ENCODE measurements at regions not wholly inside any gene's neighbourhood (a gene's known extent, or its start where the extent isn't known, plus 50 kb on each side); places are given as distances from the start of the nearest gene placed in this dataset.
"Not testable (repeated sequence)": the region's sequence is repeated elsewhere in the genome, so short reads cannot be mapped to it uniquely, and the experiment has no call there.

DNA sequence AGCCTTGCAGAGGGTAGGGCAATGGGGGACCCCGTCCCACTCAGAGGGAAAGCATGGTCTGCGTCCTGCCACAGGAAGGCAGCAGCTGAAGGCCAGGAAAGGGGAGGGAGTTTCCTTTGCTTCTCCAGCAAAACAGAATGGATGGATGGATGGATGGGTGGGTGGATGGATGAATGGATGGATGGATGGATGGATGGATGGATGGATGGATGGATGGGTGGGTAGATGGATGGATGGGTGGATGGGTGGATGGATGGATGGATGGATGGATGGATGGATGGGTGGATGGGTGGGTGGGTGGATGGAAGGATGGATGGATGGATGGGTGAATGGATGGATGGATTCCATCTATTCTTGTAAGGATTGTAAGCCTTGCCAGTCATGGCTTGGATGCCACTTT is 59.3 kb upstream of the TMPRSS2 start:
- not testable (repeated sequence) for TF ChIP-seq POLR2A (IDR thresholded peaks at IDR 0.05; ENCODE audit: control extremely low read depth in 1 of 2, low read depth in 2 of 2, low read length in 2 of 2); POU5F1 (IDR thresholded peaks at IDR 0.05; ENCODE audit: low read depth, low read length)

All from H1 (cell line).